ENCODE measurements at regions not wholly inside any gene's neighbourhood (a gene's known extent, or its start where the extent isn't known, plus 50 kb on each side); places are given as distances from the start of the nearest gene placed in this dataset.

GRCh38 chr10:125281091-125281490, 120.7 kb upstream of the CTBP2 start:
- H2AFZ ChIP-seq (replicated peaks), result no peak overlapping the region
- no peak overlapping the region for H3K27ac ChIP-seq
- Mint-ChIP-seq H3K4me1 (peaks cover 18% of the 10 kb centered on the region), H3K9me3 (peaks cover 4% of the 10 kb centered on the region), H3K4me3 (no peak overlapping the region), H3K27me3 (ENCODE audit: insufficient read depth, low read depth) (peaks cover 9% of the 10 kb centered on the region), H3K36me3 (no peaks in the 10 kb centered on the region), H3K27ac (no peak overlapping the region)
- H3K9ac ChIP-seq, result no peak overlapping the region
- no peaks in the 10 kb centered on the region for H3K27me3 ChIP-seq
- no peaks in the 10 kb centered on the region for H3K79me2 ChIP-seq (ENCODE audit: low read depth)
- H3K9me3 ChIP-seq (ENCODE audit: low read depth), result no peaks in the 10 kb centered on the region
- no peaks in the 10 kb centered on the region for H3K36me3 ChIP-seq
- no peak for TF ChIP-seq CTCF (IDR thresholded peaks at IDR 0.05)
- TF ChIP-seq EZH2 (IDR thresholded peaks at IDR 0.05), result no peak
- no peak for TF ChIP-seq EZH2phosphoT487 (IDR thresholded peaks at IDR 0.05)
- peaks cover 10% of the 10 kb centered on the region for H3K4me1 ChIP-seq
- no peak for DNase-seq (ENCODE audit: low spot score)
- peaks cover 3% of the 10 kb centered on the region for H3F3A ChIP-seq (ENCODE audit: low read depth)
- no peak overlapping the region for H3K4me3 ChIP-seq
- H4K20me1 ChIP-seq (ENCODE audit: low read depth), result no peaks in the 10 kb centered on the region
- H3K4me2 ChIP-seq, result no peak overlapping the region

- no peaks in the 10 kb centered on the region for H3F3A ChIP-seq (ENCODE audit: low read depth)
- no peak overlapping the region for H3K4me2 ChIP-seq
- H3K9me3 ChIP-seq (ENCODE audit: low read depth), result no peaks in the 10 kb centered on the region
- H3K4me3 Mint-ChIP-seq, result no peak overlapping the region
- no peaks in the 10 kb centered on the region for H3K36me3 Mint-ChIP-seq
- no peak for DNase-seq (ENCODE audit: low spot score)
- peaks cover 4% of the 10 kb centered on the region for H3K27me3 Mint-ChIP-seq (ENCODE audit: insufficient read depth, low read depth)
- H3K9ac ChIP-seq, result no peak overlapping the region
- H3K4me1 Mint-ChIP-seq, result no peaks in the 10 kb centered on the region
- no peaks in the 10 kb centered on the region for H3K79me2 ChIP-seq (ENCODE audit: low read depth)
- no peaks in the 10 kb centered on the region for H4K20me1 ChIP-seq (ENCODE audit: low read depth)
- TF ChIP-seq EZH2phosphoT487 (IDR thresholded peaks at IDR 0.05), result no peak
- no peak for TF ChIP-seq EZH2 (IDR thresholded peaks at IDR 0.05)
- no peak for TF ChIP-seq CTCF (IDR thresholded peaks at IDR 0.05)
- peaks cover 2% of the 10 kb centered on the region for H3K9me3 Mint-ChIP-seq
- no peaks in the 10 kb centered on the region for H3K4me1 ChIP-seq
- H3K27ac Mint-ChIP-seq, result no peak overlapping the region
- H3K4me3 ChIP-seq, result no peak overlapping the region
- H2AFZ ChIP-seq (replicated peaks), result no peak overlapping the region
- no peak overlapping the region for H3K27ac ChIP-seq
- H3K36me3 ChIP-seq, result no peaks in the 10 kb centered on the region
- no peaks in the 10 kb centered on the region for H3K27me3 ChIP-seq
Measured at GRCh38 chr10:125276133-125276532, 115.8 kb upstream of the CTBP2 start.

- Mint-ChIP-seq H3K4me1 (no peaks in the 10 kb centered on the region), H3K27me3 (ENCODE audit: insufficient read depth, low read depth) (peaks cover 2% of the 10 kb centered on the region), H3K4me3 (no peak overlapping the region), H3K9me3 (peaks cover 2% of the 10 kb centered on the region), H3K36me3 (no peaks in the 10 kb centered on the region), H3K27ac (no peak overlapping the region)
- H3K9me3 ChIP-seq (ENCODE audit: low read depth), result no peaks in the 10 kb centered on the region
- no peaks in the 10 kb centered on the region for H3K27me3 ChIP-seq
- TF ChIP-seq EZH2phosphoT487 (IDR thresholded peaks at IDR 0.05), result no peak
- TF ChIP-seq EZH2 (IDR thresholded peaks at IDR 0.05), result no peak
- TF ChIP-seq CTCF (IDR thresholded peaks at IDR 0.05), result no peak
- H2AFZ ChIP-seq (replicated peaks), result no peak overlapping the region
- H3K4me2 ChIP-seq, result no peak overlapping the region
- H3K4me3 ChIP-seq, result no peak overlapping the region
- no peak for DNase-seq (ENCODE audit: low spot score)
- no peaks in the 10 kb centered on the region for H4K20me1 ChIP-seq (ENCODE audit: low read depth)
- no peaks in the 10 kb centered on the region for H3K36me3 ChIP-seq
- H3F3A ChIP-seq (ENCODE audit: low read depth), result no peaks in the 10 kb centered on the region
- no peak overlapping the region for H3K9ac ChIP-seq
- no peak overlapping the region for H3K27ac ChIP-seq
- no peaks in the 10 kb centered on the region for H3K4me1 ChIP-seq
- no peaks in the 10 kb centered on the region for H3K79me2 ChIP-seq (ENCODE audit: low read depth)
Measured at GRCh38 chr10:125274961-125275360, 114.6 kb upstream of the CTBP2 start.

All from neural progenitor cell (in vitro differentiated cells).